Activated CD4-positive, alpha-beta T cell treated with anti-CD3 and anti-CD28 coated beads, Interleukin-2, amount 50 U/mL, for 1 hour (primary cell): ENCODE measurements at regions not wholly inside any gene's neighbourhood (a gene's known extent, or its start where the extent isn't known, plus 50 kb on each side); places are given as distances from the start of the nearest gene placed in this dataset.
"Not testable (repeated sequence)": the region's sequence is repeated elsewhere in the genome, so short reads cannot be mapped to it uniquely, and the experiment has no call there.

Experiments
- DNase-seq: peaks from one replicate; pipeline ENCODE4 v3.0.0-alpha.2; 2020

DNA sequence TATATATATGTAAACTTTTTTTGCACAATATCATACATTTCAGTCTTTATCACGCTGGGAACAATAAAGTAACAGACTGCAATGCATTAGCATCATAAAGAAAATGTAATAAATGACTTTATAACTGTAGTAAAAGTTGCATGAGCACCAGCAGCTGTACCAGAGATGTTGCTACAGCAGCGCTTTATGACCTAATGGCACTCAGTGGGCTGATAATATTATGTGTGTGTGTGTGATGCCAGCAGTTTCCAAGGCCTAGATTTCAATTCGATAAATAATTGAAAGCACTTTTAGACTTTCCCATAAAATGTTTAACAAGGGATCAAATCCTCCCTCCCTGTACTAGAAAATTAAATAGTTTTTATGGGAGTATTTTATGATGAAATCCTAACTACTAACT, 367.6 kb upstream of the AGA start:
- no peak for DNase-seq

DNA sequence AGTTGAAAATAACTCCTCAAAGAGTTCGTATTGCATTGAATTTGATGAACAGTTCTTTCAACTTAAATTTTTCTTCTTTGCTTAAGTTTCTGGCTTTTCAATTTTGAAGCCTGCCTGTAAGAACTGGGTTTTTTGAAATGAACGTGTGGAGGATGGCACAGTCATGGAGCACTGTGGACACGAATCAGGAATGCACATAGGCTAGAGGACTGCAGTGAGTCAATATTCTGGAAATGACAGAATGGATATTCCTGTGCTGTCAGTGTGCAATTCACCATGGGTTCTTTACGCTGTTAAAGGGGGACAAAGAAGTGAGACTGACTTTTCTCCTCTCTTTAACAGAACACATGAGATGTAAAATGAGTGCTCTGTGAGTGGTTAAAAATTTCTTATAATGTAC, 368.0 kb upstream of the AGA start:
- no peak for DNase-seq

DNA sequence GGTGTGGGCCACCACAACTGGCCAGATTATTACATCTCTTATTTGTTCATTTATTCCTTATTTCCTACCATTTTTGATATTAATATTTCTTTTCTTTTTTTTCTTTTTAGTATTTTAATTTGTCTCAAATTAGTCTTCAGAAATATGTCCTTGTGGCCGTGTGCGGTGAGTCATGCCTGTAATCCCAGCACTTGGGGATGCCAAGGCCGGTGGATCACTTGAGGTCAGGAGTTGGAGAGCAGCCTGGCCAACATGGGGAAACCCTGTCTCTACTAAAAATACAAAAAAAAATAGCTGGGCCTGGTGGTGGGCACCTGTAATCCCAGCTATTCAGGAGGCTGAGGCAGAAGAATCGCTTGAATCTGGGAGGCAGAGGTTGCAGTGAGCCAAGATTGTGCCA, 376.2 kb upstream of the AGA start:
- DNase-seq, result not testable (repeated sequence)

DNA sequence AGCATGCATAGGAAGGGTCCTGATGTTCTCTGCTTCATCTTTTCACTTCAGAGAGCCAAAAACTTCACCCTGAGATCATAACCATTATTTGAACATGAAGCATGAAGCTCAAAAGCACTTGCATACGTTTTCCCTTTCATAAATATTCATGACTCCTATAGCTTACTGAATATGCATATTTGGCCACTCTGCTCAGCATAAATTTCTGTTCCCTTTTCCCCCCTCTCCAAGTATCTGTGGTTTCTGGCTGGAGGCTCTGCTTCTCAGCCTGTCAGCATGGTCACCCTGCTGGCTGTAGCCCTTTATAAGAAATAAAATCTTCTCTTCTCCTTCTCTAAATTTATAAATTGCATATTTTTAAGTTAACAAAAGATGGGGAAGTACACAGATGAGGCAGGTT, 384.7 kb upstream of the AGA start:
- no peak for DNase-seq

DNA sequence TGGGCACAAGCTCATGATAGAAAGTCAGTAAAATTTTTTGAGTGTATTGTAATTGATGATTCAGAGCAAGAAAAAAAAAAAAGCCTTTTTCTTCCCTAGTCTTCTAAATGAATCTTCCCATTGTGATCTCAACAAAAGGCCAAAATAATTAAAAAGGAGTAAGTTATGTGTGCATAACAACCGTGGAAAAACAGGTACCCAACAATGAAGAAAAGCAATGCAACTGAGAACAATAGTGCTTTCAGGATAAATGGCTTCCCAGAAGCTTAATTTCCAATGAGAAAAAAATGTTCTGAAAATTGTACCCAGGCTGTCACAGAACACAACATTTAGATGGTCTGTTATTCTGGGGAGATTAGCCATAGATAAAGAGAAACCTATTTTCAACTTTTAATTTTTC, 399.0 kb upstream of the AGA start:
- no peak for DNase-seq

DNA sequence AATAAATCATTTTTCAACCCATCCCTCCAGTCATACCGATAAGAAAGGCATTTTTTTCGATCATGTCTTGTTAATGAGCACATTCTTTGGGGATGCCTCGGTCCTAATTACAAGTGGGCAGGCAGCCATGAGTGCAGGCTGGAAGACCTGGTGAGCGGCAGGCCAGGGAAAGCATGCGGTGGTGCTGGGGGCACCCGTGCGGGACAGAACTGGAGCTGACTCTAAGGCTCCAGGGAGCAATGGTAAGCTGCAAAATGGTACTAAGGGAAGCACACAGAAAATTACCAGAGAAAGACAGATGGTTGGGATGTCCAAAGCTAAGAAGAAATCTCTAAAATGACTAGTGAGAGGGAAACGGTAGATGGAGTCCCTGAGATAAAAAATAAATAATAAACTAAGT, 411.0 kb upstream of the AGA start:
- DNase-seq, result no peak

DNA sequence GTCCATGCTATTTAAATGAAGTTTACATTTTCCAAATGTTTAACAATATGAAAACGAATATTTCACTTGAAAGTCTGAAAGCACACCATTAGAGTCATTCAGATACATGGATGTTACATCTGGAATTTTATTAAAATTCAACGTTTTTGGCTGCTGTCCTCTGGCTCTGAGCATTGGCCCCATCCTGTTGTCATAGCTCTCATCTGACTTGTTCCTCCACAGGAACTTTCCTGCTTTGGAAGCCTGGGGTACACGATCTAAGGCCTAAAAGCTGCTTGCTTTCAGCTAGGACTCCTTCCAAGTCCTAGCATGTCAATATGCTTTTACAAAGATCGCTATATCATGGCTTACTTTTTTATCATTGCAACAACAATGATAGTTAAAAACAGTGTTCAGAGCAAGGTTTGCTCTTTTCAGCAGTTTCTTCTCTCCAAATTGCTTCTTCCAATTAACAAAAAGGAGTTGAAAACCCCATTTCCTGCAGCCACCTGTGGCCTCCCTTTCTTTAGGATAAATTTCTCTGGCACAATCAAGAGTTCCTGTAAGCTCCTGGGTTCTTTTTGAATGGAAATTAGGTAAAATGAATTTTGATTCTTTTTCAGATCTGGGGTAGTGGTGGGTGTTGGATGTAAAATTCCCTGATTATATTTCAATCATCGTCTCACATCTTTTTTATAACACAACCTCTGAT, 413.4 kb upstream of the AGA start:
- DNase-seq, result no peak

DNA sequence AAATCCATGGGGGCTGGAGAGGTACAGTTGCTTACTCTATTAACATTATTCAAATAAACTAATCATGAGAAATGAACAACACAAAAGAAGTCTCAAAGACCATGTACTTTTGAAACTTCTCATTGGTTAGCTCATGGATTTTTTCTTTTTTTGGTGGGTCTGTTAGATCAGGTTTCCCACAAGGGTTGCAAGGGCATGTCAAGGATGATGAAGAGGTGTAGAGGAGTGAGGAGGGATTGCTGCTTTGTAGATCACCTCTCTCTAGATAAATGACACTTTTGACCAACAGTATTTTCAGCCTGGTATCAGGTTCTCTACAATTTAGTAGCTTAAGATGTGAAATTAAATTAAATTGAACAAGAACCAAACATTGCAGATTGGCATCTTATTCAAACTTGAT, 417.9 kb upstream of the AGA start:
- DNase-seq, result no peak

DNA sequence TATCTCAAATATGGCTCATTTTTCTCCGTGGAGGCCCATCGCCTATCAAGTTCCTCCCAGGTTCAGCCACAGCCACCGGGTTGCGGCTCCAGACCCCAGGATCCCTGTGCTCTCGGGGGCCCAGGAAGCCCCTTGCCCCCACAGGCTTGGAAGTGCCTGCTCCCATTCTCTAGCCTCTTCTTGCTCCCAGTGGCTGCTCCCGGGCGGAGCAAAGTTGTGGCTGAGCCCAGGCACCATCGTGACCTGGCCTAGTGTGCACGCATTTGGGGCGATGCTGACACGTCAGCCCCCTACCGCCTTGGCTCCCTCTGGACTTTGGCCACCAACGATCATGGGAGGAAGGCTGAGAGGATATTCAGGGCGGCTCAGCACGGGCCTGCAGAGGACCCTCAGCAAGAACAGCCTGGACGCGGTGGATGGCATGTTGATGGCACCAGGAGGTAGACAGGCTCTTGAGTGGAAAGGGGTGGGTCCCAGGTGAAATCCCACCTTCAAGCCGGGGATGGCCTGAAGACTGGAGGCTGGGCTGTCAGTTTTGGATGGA, 419.4 kb upstream of the AGA start:
- no peak for DNase-seq

DNA sequence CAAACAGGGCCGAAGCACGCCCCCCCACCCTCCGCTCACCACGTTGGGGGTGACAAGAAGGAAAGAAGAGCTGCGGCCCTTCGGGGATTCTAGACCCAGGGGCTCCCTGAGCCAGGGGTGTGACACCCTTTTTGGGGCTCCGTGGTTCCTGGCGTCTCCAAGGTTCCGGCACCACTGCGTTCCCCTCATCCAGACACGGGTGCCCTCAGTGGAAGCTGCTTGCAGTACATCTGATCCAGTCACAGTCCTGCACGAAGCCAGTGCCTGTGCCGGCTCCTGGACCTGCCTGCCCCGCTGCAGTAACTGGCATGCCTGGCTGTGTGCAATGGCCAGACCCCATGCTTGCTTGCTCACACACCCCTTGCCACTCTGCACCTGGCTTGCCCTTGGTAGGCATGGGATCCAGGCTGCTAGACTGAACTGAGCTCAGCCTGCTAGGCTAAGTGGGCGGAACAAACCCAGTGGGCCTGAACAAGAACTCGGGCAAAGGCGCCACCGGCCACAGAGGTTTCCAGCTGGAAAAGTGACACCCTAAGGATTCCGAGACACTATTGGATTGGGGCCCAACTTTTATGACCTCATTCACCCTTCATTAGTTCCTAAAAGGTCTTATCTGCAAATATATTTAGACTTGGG, 420.4 kb upstream of the AGA start:
- DNase-seq, result no peak

DNA sequence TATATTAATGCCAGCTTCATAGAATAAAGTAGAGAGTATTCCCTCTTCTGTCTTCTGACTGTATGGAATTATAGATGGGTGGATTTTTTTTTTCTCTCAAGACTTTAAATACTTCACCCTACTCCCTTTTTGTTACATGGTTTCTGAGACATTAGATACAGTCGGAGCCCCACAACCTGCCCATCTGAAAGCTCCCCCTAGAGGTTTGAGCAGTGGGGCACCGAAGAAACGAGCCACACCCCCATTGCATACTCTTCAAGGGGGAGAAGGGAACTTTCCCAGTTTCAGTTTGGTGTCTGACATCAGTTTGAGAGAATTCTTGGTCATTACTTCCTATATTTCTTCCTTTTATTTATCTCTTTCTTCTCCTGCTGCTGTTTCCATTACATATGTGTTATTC, 437.6 kb upstream of the AGA start:
- no peak for DNase-seq

DNA sequence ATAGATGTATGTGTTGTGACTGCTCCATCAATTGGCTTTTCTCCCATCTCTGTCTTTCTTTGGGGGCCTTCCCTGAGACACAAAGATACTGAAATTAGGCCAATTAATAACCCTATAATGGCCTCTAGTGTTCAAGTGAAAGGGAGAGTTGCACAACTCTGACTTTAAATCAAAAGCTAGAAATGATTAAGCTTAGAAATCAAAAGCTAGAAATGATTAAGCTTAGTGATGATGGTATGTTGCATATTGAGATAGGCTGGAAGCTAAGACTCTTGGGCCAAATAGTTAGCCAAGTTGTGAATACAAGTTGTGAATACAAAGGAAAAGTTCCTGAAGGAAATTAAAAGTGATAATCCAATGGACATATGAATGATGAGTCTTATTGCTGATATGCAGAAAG, 452.9 kb upstream of the AGA start:
- no peak for DNase-seq

DNA sequence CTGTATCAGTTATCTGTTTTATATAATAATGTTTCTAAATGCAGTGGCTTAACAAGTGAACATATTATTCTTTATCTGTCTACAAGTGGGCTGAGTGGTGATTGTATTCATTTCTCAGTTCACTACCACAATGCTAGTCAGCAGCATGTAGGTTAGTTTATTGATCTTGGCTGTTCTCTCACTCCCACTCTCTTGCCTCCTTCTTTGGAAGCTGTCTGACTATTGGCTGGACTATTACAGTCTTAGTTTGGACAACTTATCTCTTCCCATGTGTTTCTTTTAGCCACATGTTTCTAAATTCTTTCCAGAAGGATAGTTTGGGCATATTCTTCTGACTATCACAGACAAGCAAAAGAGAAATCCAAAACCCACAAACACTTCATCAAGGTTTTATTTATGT, 459.5 kb upstream of the AGA start:
- no peak for DNase-seq

DNA sequence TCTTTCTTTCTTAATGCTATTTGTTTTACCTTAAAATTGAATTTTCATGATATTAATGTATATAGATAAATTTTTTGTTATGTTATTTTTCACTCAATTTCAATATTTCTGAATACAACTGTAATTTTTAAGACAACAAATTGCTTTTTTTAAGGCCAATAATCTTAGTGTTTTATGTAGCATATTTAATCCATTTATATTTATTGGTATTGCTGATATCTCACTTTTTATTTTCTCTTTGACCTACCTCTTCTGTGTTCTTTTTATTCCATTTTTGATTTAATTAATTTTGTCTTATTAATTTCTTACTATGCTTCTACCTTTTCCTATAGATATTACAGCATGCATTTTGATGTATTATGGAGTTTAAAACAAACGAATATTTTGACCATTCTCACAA, 460.1 kb upstream of the AGA start:
- DNase-seq, result no peak

DNA sequence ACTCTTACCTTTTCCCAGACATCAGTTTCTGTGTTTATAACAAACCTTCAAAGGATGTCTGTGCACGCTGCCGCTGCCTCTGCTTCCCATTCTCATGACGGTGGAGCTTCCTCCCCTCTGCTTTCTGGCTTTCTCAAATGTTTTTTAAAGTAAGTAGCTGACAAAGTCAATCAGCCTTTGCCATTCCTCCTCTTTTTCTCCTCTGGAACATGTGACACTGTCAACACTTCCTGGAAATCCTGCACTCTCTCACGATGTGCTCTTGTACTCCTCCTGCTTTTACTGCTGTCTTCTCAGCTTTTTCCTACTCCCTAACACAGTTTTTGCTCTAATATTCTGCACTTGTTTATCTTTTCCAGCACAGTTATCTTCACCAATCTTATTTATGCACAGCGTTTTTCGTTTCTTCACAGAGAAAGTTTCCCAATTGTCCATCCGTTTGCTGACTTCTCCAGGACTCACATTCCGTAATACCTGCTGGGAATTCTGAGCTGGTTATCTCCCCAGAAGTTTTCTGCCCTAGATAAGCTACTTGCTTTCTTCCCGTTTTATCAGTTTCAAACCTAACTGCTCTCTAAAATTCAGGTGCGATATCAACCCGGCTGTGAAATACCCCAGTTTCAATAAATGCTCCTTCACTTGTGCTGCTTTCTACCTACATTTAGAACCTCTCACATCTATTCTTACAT, 465.6 kb upstream of the AGA start:
- no peak for DNase-seq

DNA sequence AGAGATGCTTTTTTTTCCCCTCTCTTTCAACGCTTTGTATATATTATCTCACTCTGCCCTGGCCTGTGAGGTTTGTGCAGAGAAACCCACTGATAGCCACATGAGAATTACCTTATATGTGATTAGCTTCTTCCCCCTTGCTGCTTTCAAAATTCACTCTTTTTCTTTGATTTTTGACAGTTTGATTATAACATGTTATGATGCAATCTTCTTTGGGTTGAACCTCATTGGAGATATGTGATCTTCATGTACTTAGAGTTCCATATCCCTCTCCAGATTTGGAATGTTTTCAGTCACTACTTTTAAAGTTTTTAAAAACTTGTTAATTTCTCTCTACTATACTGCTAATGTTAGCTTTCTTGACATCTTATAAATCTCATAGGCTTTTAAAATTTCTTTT, 479.5 kb upstream of the AGA start:
- DNase-seq, result no peak

DNA sequence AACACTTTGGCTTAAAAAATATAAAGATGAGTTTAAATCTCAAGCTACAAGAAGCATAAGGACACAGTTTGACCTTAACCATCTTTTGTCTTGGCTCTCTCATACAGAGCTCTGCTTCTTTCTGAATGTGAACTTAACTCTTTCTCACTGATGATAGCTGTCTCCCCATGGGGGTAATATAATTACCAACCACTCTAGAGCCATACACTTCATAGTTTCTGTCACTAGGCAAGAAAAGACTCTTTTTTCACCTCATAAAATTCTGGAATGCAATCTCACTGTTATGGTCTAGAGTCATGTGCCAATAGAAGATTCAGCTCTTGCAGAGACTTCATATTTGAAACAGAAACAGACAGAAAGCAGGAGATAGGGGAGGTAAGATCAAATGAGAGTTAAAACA, 481.7 kb upstream of the AGA start:
- no peak for DNase-seq

DNA sequence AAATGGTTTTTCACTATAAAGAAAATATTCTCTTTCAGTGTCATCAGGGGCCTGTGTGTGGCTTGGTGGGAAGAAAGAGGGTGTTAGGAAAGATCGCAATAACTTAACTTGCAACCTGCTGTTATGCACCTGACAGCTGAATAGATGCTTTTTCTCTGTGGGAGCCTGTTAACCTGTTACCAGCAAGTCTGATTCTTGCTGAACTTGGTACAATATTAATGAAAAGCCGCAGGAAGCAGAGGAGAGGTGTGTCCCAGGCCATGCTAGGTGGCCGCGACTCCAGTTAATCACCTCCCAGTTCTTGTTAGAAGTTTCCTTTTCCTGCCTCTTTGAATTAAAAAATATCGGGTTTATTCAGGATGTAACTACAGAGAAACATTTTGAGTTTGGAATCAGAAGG, 494.8 kb upstream of the AGA start:
- no peak for DNase-seq

DNA sequence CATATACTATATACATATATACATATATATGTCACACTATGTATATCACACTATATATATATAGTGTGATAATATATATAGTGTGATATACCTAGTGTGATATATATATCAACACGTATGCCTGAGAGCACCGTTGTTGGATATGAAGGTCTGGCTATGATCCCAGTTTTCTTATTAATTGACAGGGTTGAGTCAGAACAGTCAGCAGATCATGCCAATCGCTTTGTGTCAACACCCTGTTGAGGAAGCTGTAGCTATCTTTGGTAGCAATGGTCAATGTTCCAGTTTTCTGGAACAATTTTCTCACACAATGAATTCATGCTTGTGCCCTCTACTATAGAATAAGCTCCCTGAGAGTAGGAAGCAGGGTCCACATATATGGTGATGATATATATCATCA, 496.0 kb upstream of the AGA start:
- DNase-seq, result no peak

DNA sequence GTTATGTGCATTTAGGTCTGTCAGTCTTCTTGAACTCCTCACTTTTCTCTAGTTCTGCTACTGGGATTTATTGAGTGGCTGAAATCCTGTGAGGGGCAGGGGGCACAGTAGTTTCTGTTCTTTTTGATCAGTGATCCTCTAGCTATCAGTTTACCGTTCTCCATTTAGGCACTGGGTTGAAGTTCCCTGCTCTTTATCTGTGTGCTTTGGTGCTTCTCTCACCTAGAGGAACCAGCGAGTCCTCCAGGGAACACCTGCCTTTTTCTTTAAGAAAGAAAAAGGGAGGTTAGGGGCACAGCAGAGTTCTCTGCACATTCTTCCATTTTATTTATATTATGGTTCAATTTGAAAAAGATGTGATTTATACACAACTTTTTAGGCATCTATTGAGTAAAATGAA, 503.0 kb upstream of the AGA start:
- DNase-seq, result no peak

DNA sequence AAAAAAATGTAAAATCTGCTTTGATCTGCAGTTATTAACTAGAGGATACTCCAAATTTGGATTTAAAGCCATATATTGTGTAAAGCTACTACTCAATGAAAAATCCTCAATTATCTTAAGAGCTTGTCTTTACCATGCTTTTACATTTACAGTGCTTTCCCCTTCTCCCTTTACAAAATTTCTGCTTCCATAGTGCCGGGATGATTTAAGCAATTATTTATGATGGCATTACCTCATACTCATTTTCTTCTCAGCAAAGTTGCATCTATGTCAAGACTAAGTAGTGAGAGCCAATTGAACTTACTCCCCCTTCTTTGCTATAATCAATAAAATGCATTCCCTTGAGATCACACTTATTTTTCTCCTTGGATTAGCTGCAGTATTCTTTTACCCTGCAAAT, 505.4 kb upstream of the AGA start:
- no peak for DNase-seq

DNA sequence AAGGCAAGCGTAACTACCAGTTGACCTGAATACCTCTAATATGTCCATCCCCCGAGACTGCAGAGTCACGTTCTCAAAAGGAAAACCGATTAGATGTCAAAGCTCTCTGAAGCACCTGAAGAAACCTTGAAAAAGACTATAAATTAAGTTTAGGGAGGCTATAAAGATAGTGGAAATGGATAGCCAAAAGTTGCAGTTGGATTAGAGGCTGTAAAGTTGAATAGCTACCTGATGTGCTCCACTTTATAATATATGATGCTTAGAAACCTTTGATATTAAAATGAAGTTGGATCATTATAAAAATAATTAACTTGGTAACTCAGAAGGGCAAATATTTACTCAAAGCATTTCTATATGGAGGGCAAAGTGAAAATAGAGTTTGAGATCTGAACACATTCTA, 506.6 kb upstream of the AGA start:
- DNase-seq, result no peak

DNA sequence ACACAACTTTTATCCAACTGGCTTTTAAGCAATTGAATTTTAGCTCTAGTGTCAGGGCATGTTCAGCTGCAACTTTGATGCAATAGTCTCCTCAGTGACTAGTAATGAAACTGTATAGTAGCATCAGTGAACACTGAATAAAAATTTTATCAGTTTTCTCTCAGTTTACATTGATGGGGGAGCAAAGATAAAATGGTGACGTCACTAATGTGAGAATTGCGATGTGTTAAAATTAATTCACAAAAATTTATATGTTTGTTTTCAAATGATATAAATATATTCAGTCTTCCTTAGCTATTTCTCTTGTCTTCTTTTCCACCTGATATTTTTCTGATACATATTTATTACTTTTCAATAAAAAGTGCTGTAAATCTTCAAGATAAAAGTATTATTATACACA, 508.8 kb upstream of the AGA start:
- DNase-seq, result no peak

DNA sequence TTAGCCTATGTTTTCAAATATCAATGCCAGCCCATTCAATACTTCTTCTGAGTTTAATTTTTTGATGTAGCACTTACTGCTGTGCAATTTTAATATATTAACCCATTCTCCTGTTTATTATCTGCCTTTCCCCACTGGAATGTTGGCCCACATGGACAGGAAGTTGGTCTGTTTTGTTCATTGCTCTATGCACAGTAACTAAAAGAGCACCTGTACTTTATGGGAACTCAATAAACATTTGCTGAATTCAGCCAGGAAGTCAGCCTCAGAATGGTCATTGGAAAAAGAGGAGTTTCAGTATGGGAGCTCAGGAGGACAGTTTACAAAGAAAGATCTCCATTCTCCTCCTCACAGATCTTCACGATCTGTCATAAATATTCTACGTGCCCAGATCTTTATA, 510.5 kb upstream of the AGA start:
- no peak for DNase-seq
